Muscle of back (tissue), 3 donors: ENCODE measurements at regions not wholly inside any gene's neighbourhood (a gene's known extent, or its start where the extent isn't known, plus 50 kb on each side); places are given as distances from the start of the nearest gene placed in this dataset.
A peak's percentile ranks its signal among the peaks of the same experiment; 100 is the strongest.

Experiments used
- DNase-seq, 3 donors: peaks; one replicate each; pipeline versions ENCODE4 v3.0.0 to v3.0.0-alpha.2; 2013

DNA sequence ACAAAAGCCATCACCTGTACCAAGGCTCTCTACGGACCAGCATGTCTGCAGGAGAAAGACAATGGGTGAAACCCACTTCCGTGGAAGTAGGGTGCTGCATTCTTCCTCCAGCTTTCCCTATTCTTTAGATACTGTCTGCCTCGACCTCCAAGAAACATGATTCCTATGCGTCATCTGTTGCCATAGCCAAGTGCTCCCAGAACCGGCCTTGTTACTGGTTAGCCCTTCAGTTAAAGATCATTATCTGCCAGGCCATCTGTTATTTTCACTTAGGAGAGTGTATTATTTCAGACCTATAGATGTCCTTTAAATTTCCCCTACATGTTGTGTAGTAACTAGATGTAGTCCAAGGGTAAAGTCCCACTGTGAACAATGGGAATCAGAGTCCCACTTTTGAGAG is 89.0 kb upstream of the KIAA1217 start:
- no peak for DNase-seq

DNA sequence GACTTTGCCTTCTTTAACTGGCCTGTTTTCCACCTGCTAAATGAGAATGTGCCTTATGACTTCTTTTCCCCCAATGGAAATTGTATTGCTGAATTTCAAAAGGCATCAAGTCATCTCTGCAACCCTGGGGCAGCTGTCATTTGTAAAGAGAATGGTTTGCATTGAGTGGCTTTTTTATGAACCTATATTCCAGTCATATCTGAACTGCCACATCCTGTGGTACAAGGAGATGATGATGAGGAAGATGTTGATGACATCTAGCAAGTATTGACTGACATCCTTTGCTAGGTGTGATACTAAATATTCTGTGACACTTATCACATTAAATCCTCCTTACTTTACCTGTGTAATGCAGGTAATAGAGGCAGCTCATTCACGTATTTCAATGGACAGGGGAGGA is 88.3 kb upstream of the KIAA1217 start:
- DNase-seq, result no peak

DNA sequence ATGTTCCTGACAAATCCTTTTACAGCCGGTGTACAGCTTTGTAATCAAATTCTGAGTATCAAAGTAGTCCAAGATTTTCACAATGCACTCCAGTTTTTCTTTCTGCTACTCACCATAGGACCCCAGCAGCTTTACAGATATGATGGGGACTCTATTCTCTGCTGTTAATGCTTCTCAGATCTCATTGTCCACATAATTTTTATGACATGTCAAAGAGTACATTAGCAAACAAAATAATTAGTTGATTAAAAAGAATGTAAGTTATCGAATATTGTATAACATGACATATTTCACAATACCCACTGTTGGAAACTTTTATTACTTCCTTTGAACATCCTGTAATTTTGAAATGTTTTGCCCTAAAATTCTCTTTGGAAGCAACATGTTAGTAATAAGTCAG is 81.4 kb upstream of the KIAA1217 start:
- no peak for DNase-seq

DNA sequence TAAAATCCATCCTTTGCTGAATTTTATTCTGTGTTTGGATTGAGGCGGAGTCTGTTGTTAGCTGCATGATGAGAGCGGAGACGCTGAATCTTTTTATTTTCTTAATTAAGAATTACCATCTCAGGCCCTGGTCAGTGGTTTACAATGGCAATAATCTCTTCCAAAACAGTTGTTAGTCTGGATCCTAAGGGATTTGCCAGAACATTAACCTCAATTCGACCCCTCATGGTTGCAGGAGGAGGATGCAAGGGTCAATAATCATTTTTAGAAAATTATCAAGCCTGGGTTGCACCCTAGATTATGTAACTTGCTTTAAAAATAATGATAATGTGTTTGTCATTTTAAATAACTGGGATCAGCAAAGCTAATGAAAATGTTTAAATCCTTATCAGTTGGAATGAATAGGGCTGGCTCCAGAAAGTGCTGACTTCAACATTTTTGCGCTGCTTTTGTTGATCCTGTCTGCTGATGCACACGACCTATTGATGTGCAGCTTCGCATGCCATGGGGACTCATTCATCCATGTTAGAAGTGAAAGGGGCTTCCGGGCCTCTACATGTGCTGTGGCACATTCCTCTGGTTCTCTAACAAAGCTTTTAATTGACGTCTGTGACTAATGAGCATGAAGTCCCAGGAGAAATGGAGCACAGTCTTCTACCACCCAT is 80.7 kb upstream of the KIAA1217 start:
- DNase-seq, result peak in 1 of 3 donors; percentile 32

DNA sequence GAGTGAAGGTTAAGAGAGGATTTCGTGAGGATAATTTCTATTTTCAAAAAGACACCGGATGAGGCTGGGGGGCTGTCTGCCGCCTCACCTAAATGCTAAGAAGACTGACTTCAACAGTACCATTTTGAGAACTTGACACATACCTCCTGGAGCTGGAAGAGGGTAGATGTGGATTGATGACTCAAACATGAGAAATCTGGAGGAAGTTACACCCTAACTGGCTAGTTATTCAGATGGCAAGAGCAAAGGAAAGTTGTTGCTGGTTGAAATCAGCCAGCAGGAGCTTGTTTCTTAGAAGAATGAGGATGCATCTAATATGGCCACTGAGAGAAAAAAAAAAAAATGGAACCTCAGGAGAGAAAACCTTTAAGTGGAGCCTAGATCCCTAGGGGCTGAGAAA is 76.2 kb upstream of the KIAA1217 start:
- DNase-seq, result no peak

DNA sequence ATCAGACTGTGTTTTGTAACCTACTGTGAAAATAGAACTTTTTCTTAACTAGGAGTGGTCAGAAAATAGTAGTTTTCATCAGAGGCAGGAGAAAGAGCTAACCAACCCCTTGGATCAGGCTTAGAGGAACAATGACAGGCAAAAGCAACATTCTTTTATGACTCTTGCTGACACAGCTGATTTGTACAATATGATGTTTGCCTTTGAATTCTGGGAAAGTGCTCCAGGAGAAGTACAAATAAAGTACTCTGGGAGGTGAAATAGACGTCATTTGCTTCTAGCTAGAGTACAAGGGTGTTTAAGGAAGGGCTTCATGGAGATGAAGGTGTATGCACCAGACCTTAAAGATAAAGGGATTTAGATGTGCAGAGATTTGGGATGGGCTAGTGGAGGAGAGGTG is 75.1 kb upstream of the KIAA1217 start:
- no peak for DNase-seq

DNA sequence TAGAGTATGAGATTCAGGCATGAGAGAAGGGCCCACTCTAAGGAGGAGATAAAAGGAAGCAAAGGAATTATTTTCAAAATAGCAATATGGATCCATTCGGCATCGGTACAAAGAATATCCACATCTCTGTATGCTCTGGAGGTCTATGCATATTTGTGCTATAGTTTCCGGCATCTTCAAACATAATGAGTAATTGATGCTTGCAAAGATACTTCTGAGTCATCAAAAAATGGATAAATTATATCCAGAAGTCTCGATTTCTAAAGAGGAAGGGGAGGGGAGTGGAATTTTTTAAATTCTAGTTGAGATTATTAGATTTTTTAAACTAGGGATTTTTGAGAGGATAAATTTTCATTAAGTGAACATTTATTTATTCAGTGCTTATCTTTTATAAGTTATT is 72.9 kb upstream of the KIAA1217 start:
- DNase-seq, result no peak

DNA sequence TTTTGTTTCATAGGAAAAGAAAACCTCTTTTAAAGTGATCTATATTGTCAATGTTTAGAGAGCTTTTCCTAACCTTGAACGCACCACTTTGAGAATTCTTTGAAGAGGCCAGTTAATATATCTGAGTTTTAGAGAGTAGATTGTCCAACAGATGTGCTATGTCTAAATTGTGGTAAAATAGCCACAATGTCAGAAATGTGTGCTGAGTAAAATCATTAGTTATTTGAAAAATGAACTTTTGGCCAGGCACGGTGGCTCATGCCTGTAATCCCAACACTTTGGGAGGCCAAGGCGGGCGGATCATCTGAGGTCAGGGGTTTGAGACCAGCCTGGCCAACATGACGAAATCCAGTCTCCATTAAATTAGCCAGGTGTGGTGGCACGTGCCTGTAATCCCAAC is 61.6 kb upstream of the KIAA1217 start:
- DNase-seq, result no peak

DNA sequence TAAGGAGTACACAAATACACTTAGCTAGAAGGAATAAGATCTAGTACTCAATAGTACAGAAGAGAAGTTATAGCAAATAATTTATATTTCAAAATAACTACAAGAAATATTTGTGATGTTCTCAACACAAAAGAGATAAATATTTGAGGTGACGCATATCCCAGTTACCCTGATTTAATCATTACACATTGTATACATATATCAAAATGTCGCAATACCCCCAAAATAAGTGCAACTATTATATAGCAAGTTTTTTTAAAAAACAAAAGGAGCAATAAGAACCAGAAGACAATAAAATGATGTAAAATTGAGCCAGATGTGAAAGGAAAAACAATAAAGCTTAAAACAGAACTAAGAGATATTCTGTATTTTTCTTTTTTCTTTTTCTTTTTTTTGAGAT is 59.3 kb upstream of the KIAA1217 start:
- DNase-seq, result no peak

DNA sequence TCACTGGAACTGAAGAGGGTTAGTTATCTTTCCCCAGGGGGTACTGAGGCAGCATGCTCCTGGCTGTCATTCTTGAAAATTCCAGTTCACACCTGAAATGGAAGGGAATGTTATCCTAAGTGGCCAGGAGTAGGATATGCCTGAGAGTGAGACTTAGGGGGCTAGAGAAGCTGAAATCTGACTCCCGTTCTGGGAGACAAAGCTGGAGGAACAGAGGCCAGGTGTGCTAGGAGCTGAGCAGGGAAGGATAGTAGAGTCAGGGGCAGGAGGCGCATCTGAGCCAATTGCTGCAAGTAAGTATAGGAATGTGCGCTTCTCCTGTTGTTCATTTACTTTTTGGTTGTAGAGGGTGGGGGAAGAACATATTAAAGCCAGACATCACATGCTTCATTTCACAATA is 58.1 kb upstream of the KIAA1217 start:
- no peak for DNase-seq

DNA sequence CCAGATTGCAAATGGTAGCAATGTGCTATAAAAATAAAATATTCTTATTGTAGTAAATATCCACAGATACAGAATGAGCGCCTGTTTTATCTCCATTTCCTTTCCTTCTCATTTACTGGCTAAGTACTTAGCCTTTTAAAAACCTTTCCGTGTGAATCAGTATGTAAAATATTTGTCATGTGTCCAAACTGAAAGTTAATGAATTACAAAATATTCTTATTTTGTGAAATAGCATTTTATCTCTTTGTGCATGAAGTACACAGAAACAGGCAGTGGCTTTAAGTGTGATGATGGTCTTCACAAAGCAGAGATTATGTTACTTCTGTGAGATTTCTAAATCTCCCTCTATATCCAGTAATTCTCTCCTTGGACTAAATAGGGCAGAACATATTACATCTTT is 56.7 kb upstream of the KIAA1217 start:
- DNase-seq, result no peak

DNA sequence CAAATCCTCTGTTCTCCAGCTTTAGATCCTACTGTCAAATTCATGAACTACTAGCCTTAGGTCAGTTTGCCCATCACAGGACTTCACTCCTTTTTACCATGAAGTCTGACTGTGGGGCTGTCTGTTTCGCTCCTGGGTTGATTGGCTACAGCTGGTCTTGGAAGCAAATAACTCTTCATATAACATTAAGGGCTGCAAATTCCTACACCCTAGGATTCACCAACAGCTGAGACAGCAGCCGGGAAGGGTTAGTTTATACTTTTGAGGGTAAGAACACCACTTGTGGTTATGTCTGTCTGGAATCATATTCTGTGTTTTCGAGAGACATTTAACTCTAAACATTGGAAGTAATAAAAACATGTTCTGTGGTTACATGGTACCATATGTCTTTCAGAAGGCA is 55.9 kb upstream of the KIAA1217 start:
- DNase-seq, result peak in 1 of 3 donors; percentile 61

DNA sequence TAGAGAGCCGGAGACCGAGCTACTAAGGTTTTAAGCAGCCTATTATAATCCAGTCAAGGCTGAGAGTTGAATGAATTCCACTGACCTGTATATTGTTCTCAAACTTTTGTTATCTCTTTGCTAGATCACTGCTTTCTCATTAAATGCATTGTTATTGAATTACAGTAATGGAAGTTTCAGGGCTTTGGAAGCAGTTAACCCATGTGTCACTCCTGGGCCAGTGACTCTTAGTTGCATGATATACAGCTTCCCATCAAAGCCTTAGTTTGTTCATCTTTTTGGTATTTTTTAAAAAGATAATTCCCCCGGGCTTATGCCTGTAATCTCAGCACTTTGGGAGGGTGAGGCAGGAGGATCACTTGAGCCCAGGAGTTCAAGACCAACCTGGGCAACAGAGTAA is 55.4 kb upstream of the KIAA1217 start:
- DNase-seq, result peak in 1 of 3 donors; percentile 45

DNA sequence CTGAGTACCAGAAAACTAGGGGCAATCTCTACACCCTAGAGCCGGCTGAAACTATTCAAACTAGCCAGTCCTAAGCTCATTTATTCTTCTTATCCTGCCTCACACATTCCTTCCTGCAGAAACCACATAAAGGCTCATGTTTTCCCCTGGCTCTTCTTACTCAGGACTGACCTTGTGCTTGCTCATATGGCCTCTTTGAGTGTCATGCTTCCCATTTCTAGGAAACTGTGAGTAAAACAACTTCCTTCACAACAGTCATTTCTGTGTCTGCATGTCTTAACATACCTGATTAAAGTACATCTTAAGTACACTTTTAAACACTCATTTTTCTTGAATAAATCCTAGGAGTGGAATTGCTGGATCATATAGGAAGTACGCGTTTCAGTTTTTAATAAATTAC is 52.3 kb upstream of the KIAA1217 start:
- peak in 1 of 3 donors; percentile 9 for DNase-seq

DNA sequence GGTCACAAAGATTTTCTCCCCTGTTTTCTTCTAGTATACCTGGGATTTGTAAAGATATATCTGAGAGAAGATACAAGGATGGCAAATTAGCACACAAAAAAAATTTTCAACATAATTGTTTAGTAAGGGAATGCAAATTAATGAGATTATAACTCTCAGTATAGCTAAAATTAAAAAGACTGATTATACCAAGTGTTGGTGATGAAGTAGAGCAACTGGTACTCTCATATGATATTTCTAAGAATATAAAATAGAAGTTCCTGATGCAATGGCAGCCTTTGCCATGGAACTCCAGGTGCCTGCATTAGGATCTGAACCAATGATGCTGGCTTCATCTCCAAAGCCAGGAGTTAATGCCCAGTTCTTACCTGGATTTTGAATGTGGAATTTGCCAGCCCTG is 51.4 kb upstream of the KIAA1217 start:
- no peak for DNase-seq
